ENCODE measurements at regions not wholly inside any gene's neighbourhood (a gene's known extent, or its start where the extent isn't known, plus 50 kb on each side); places are given as distances from the start of the nearest gene placed in this dataset.

GRCh38 chr1:185515696-185516095, 198.7 kb upstream of the IVNS1ABP start:
- Histone ChIP-seq H3K9ac (ENCODE audit: low read depth, low read length) (no peak overlapping the region), H3K27me3 (ENCODE audit: insufficient read depth, low read length, poor library complexity) (no peaks in the 10 kb centered on the region), H3K4me1 (ENCODE audit: insufficient read depth, low read length) (no peaks in the 10 kb centered on the region), H3K4me3 (ENCODE audit: low read depth in 1 of 2, low read length in 2 of 2) (no peak overlapping the region), H3K4me2 (ENCODE audit: insufficient read depth, low read length) (no peak overlapping the region), H3K79me2 (ENCODE audit: insufficient read depth, low read length) (no peaks in the 10 kb centered on the region), H3K9me3 (ENCODE audit: insufficient read depth, low read length, severe bottlenecking) (peaks cover 13% of the 10 kb centered on the region), H4K20me1 (ENCODE audit: insufficient read depth, low read length) (no peaks in the 10 kb centered on the region), H3K27ac (ENCODE audit: low read length) (no peak overlapping the region), H3K36me3 (ENCODE audit: insufficient read depth, low read length) (no peaks in the 10 kb centered on the region), H2AFZ (ENCODE audit: low read depth, low read length) (no peak overlapping the region)
- ATAC-seq (ENCODE audit: insufficient read depth, low read depth) (no peak), DNase-seq (no peak)
- TF ChIP-seq CTCF (IDR thresholded peaks at IDR 0.05; ENCODE audit: borderline replicate concordance, extremely low read depth, low read length, poor library complexity, severe bottlenecking) (no peak), EZH2 (IDR thresholded peaks at IDR 0.05; ENCODE audit: borderline replicate concordance, low read depth, low read length, severe bottlenecking) (no peak)

GRCh38 chr1:185514311-185514710, 197.3 kb upstream of the IVNS1ABP start:
- Histone ChIP-seq H3K9me3 (ENCODE audit: insufficient read depth, low read length, severe bottlenecking) (peaks cover 13% of the 10 kb centered on the region), H3K27me3 (ENCODE audit: insufficient read depth, low read length, poor library complexity) (no peaks in the 10 kb centered on the region), H3K79me2 (ENCODE audit: insufficient read depth, low read length) (no peaks in the 10 kb centered on the region), H3K4me2 (ENCODE audit: insufficient read depth, low read length) (no peak overlapping the region), H3K4me1 (ENCODE audit: insufficient read depth, low read length) (no peaks in the 10 kb centered on the region), H3K9ac (ENCODE audit: low read depth, low read length) (no peak overlapping the region), H3K36me3 (ENCODE audit: insufficient read depth, low read length) (no peaks in the 10 kb centered on the region), H4K20me1 (ENCODE audit: insufficient read depth, low read length) (no peaks in the 10 kb centered on the region), H3K27ac (ENCODE audit: low read length) (no peak overlapping the region), H2AFZ (ENCODE audit: low read depth, low read length) (no peak overlapping the region), H3K4me3 (ENCODE audit: low read depth in 1 of 2, low read length in 2 of 2) (no peak overlapping the region)
- TF ChIP-seq EZH2 (IDR thresholded peaks at IDR 0.05; ENCODE audit: borderline replicate concordance, low read depth, low read length, severe bottlenecking): no peak
- no peak for TF ChIP-seq CTCF (IDR thresholded peaks at IDR 0.05; ENCODE audit: borderline replicate concordance, extremely low read depth, low read length, poor library complexity, severe bottlenecking)
- DNase-seq (no peak), ATAC-seq (ENCODE audit: insufficient read depth, low read depth) (no peak)

GRCh38 chr1:185512442-185512841, 195.4 kb upstream of the IVNS1ABP start:
- H3K27me3 ChIP-seq (ENCODE audit: insufficient read depth, low read length, poor library complexity): no peaks in the 10 kb centered on the region
- no peak overlapping the region for H3K4me3 ChIP-seq (ENCODE audit: low read depth in 1 of 2, low read length in 2 of 2)
- H3K36me3 ChIP-seq (ENCODE audit: insufficient read depth, low read length): no peaks in the 10 kb centered on the region
- H3K4me1 ChIP-seq (ENCODE audit: insufficient read depth, low read length): no peaks in the 10 kb centered on the region
- no peaks in the 10 kb centered on the region for H3K79me2 ChIP-seq (ENCODE audit: insufficient read depth, low read length)
- H3K9me3 ChIP-seq (ENCODE audit: insufficient read depth, low read length, severe bottlenecking): peaks cover 4% of the 10 kb centered on the region
- H2AFZ ChIP-seq (ENCODE audit: low read depth, low read length): no peak overlapping the region
- no peak overlapping the region for H3K27ac ChIP-seq (ENCODE audit: low read length)
- H3K9ac ChIP-seq (ENCODE audit: low read depth, low read length): no peak overlapping the region
- no peak overlapping the region for H3K4me2 ChIP-seq (ENCODE audit: insufficient read depth, low read length)
- H4K20me1 ChIP-seq (ENCODE audit: insufficient read depth, low read length): no peaks in the 10 kb centered on the region
- DNase-seq (no peak), ATAC-seq (ENCODE audit: insufficient read depth, low read depth) (no peak)
- TF ChIP-seq EZH2 (IDR thresholded peaks at IDR 0.05; ENCODE audit: borderline replicate concordance, low read depth, low read length, severe bottlenecking): no peak
- TF ChIP-seq CTCF (IDR thresholded peaks at IDR 0.05; ENCODE audit: borderline replicate concordance, extremely low read depth, low read length, poor library complexity, severe bottlenecking): no peak

- H3K27me3 ChIP-seq (ENCODE audit: insufficient read depth, low read length, poor library complexity): no peaks in the 10 kb centered on the region
- no peak overlapping the region for H3K27ac ChIP-seq (ENCODE audit: low read length)
- H3K9ac ChIP-seq (ENCODE audit: low read depth, low read length): no peak overlapping the region
- no peak for TF ChIP-seq EZH2 (IDR thresholded peaks at IDR 0.05; ENCODE audit: borderline replicate concordance, low read depth, low read length, severe bottlenecking)
- TF ChIP-seq CTCF (IDR thresholded peaks at IDR 0.05; ENCODE audit: borderline replicate concordance, extremely low read depth, low read length, poor library complexity, severe bottlenecking): no peak
- ATAC-seq (ENCODE audit: insufficient read depth, low read depth): no peak
- no peak for DNase-seq
- no peaks in the 10 kb centered on the region for H3K9me3 ChIP-seq (ENCODE audit: insufficient read depth, low read length, severe bottlenecking)
- no peaks in the 10 kb centered on the region for H3K79me2 ChIP-seq (ENCODE audit: insufficient read depth, low read length)
- H3K4me1 ChIP-seq (ENCODE audit: insufficient read depth, low read length): no peaks in the 10 kb centered on the region
- H3K4me3 ChIP-seq (ENCODE audit: low read depth in 1 of 2, low read length in 2 of 2): no peak overlapping the region
- no peak overlapping the region for H2AFZ ChIP-seq (ENCODE audit: low read depth, low read length)
- no peak overlapping the region for H3K4me2 ChIP-seq (ENCODE audit: insufficient read depth, low read length)
- H4K20me1 ChIP-seq (ENCODE audit: insufficient read depth, low read length): no peaks in the 10 kb centered on the region
- no peaks in the 10 kb centered on the region for H3K36me3 ChIP-seq (ENCODE audit: insufficient read depth, low read length)
Measured at GRCh38 chr1:185501099-185501498, 184.1 kb upstream of the IVNS1ABP start.
